ENCODE measurements at regions not wholly inside any gene's neighbourhood (a gene's known extent, or its start where the extent isn't known, plus 50 kb on each side); places are given as distances from the start of the nearest gene placed in this dataset.
"Not testable (repeated sequence)": the region's sequence is repeated elsewhere in the genome, so short reads cannot be mapped to it uniquely, and the experiment has no call there.

DNA sequence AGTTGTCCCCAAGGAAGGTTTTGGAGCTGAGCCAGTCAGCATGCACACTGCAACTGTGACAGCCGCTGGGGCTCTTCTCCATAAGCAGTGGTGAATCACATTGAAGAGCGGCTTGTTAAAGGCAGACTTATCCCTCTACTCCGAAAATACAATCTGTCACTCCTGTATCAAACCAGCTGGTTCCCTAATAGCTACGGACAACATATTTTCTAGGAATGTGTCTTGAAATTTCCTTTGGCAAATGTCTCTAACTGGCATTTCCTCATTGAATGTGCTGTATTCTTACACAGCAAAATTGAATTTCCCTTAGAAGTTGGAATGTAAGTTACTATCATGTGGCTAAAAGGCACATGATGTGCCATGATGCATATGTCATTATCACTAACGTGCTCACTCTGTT is 104.0 kb upstream of the GPR12 start:
- TF ChIP-seq CTCF (conservative IDR thresholded peaks at IDR 0.05; ENCODE audit: control insufficient read depth, insufficient read depth, low read depth, low read length): no peak
- no peak overlapping the region for H3K4me3 ChIP-seq (ENCODE audit: control insufficient read depth, low read depth, low read length)
- DNase-seq (ENCODE audit: low read depth): no peak

- H3K4me3 ChIP-seq (ENCODE audit: control insufficient read depth, low read depth, low read length): no peak overlapping the region
- no peak for TF ChIP-seq CTCF (conservative IDR thresholded peaks at IDR 0.05; ENCODE audit: control insufficient read depth, insufficient read depth, low read depth, low read length)
- DNase-seq (ENCODE audit: low read depth): no peak
Observed at GRCh38 chr13:26861941-26862340, 101.4 kb upstream of the GPR12 start.

DNA sequence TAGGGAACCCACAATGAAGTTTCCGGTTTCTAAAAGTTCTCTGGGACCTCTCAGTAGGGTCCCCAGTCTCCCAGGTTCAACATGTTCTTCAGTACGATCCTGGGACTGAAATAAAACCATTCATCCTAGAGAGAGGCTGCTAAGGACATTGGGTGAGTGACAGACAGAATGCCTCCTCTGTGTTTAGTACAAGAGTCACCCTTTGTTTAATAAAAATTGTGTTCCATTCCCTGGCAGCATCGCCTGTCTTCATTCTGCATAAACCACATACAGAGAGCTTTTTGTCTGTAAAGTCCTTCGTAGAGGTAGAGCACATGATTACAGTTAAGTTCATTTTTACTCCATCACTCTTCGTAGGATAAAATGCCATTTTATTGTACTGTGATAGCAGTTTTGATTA is 95.3 kb upstream of the GPR12 start:
- no peak for DNase-seq (ENCODE audit: low read depth)
- TF ChIP-seq CTCF (conservative IDR thresholded peaks at IDR 0.05; ENCODE audit: control insufficient read depth, insufficient read depth, low read depth, low read length): no peak
- H3K4me3 ChIP-seq (ENCODE audit: control insufficient read depth, low read depth, low read length): no peak overlapping the region

- no peak for TF ChIP-seq CTCF (conservative IDR thresholded peaks at IDR 0.05; ENCODE audit: control insufficient read depth, insufficient read depth, low read depth, low read length)
- no peak for DNase-seq (ENCODE audit: low read depth)
- no peak overlapping the region for H3K4me3 ChIP-seq (ENCODE audit: control insufficient read depth, low read depth, low read length)
Observed at GRCh38 chr13:26855071-26855470, 94.5 kb upstream of the GPR12 start.

DNA sequence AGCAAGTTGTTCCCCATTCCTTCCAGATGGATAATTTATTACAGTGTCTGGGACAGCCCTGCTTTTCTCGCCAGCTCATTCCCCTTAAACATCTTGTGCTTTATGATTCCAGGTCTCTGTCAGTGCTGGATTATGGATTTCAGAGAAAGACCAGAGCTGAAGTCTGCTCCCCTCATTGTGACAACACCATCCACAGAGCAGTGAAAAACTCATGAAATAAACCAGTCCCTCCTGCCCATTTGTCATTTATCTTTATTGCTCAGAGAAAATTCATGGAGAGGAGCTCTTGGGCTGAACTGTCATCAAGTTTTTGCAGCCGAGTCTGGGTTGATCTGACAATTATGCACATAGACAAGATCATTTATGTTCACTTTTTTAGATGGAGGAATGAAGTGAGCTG is 92.7 kb upstream of the GPR12 start:
- no peak for TF ChIP-seq CTCF (conservative IDR thresholded peaks at IDR 0.05; ENCODE audit: control insufficient read depth, insufficient read depth, low read depth, low read length)
- DNase-seq (ENCODE audit: low read depth): no peak

DNA sequence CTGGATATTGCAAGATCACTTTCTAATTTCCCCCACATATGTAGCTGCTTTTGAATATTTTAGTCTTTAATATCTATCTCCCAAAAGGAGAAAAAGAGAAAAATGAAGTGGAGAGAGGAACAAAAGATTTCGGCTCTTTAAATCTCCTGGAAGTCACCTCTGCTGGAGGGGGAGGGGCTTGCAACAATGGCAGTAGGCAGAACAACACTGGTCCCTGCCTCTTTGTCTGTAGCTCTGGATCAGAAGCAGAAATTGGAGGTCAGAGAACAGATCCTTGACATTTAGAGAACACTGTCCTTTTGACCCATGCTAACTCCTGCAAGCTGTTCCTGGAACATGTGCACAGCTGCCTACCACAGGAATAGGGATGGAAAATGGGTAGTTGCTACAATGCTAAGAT is 86.7 kb upstream of the GPR12 start:
- no peak overlapping the region for H3K4me3 ChIP-seq (ENCODE audit: control insufficient read depth, low read depth, low read length)
- DNase-seq (ENCODE audit: low read depth): no peak
- TF ChIP-seq CTCF (conservative IDR thresholded peaks at IDR 0.05; ENCODE audit: control insufficient read depth, insufficient read depth, low read depth, low read length): no peak

More for the DNA sequence above, 92.7 kb upstream of the GPR12 start:
- no peak overlapping the region for H3K4me3 ChIP-seq (ENCODE audit: control insufficient read depth, low read depth, low read length)

DNA sequence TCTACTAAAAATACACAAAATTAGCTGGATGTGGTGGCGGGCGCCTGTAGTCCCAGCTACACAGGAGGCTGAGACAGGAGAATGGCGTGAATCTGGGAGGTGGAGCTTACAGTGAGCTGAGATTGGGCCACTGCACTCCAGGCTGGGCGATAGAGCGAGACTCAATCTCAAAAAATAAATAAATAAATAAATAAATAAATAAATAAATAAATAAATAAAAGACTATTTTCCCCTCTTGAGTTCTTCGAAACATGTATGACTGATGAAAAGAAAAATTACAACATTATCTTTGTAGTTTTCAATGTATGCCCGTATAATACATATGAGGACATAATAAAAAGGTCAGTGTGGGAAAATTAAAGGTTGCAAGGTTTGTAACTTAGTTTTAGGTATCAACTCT is 84.5 kb upstream of the GPR12 start:
- not testable (repeated sequence) for H3K4me3 ChIP-seq (ENCODE audit: control insufficient read depth, low read depth, low read length); DNase-seq (ENCODE audit: low read depth)
